WTC11 (cell line): ENCODE measurements at regions not wholly inside any gene's neighbourhood (a gene's known extent, or its start where the extent isn't known, plus 50 kb on each side); places are given as distances from the start of the nearest gene placed in this dataset.

ENCODE experiments used
- ATAC-seq: fragments of 200-7000 bp; cut with Tn5 transposase; 2 replicates; pipeline ENCODE4 v1.10.0; 2021; ENCODE audit warnings: mild to moderate bottlenecking, moderate library complexity
- CTCF ChIA-PET: fragments of 300-600 bp; sonication (Branson Sonifier 250); formaldehyde crosslinking; loops from one replicate; lab custom pipeline; 2021; ENCODE audit warnings: antibody characterized with exemption; lab: Charles Lee
- POLR2A ChIA-PET: fragments of 350-600 bp; sonication (Branson Sonifier 250); formaldehyde crosslinking; loops from one replicate; lab custom pipeline; 2021; ENCODE audit warnings: antibody characterized with exemption; lab: Charles Lee
- DNase-seq: peaks from one replicate; pipeline ENCODE4 v3.0.0; 2021; ENCODE audit warnings: low spot score
- H3K27ac Mint-ChIP-seq: 2 replicates; pipeline ENCODE4 v1.8.0; 2021; ENCODE audit warnings: mixed read lengths
- H3K27me3 Mint-ChIP-seq: 2 replicates; pipeline ENCODE4 v1.8.0; 2021; ENCODE audit warnings: low read depth, mild to moderate bottlenecking, moderate library complexity, mixed read lengths
- H3K36me3 Mint-ChIP-seq: 2 replicates; pipeline ENCODE4 v1.8.0; 2021; ENCODE audit warnings: mixed read lengths
- H3K4me1 Mint-ChIP-seq: 2 replicates; pipeline ENCODE4 v1.8.0; 2022; ENCODE audit warnings: mixed read lengths
- H3K4me3 Mint-ChIP-seq: 2 replicates; pipeline ENCODE4 v1.8.0; 2021; ENCODE audit warnings: mild to moderate bottlenecking, moderate library complexity, mixed read lengths
- H3K9me3 Mint-ChIP-seq: 2 replicates; pipeline ENCODE4 v1.8.0; 2021; ENCODE audit warnings: mixed read lengths
- AFF4 ChIP-seq: sonication (generic); formaldehyde crosslinking; IDR thresholded peaks from 2 replicates; pipeline ENCODE4 v1.8.1; 2023; ENCODE audit warnings: mild to moderate bottlenecking, missing genetic modification reagents, borderline replicate concordance
- ATF3 ChIP-seq: sonication (generic); formaldehyde crosslinking; conservative IDR thresholded peaks from 2 replicates; pipeline ENCODE4 v1.8.1; 2022; ENCODE audit warnings: mild to moderate bottlenecking, missing genetic modification reagents
- CBFB ChIP-seq: sonication (generic); formaldehyde crosslinking; IDR thresholded peaks from 2 replicates; pipeline ENCODE4 v1.8.1; 2022; ENCODE audit warnings: mild to moderate bottlenecking, low read depth, missing genetic modification reagents
- ELF4 ChIP-seq: sonication (generic); formaldehyde crosslinking; IDR thresholded peaks from 2 replicates; pipeline ENCODE4 v1.8.1; 2022; ENCODE audit warnings: low read depth, mild to moderate bottlenecking, moderate library complexity, missing genetic modification reagents
- FOXJ3 ChIP-seq: sonication (generic); formaldehyde crosslinking; IDR thresholded peaks from 2 replicates; pipeline ENCODE4 v1.9.0; 2021; ENCODE audit warnings: missing genetic modification reagents, mild to moderate bottlenecking, borderline replicate concordance
- FOXK1 ChIP-seq: sonication (generic); formaldehyde crosslinking; IDR thresholded peaks from 2 replicates; pipeline ENCODE4 v1.8.0; 2022; ENCODE audit warnings: mild to moderate bottlenecking, moderate library complexity, missing genetic modification reagents
- KAT7 ChIP-seq: sonication (generic); formaldehyde crosslinking; IDR thresholded peaks from 2 replicates; pipeline ENCODE4 v1.8.1; 2023; ENCODE audit warnings: missing genetic modification reagents, mild to moderate bottlenecking, borderline replicate concordance
- NFE2L1 ChIP-seq: sonication (generic); formaldehyde crosslinking; IDR thresholded peaks from 2 replicates; pipeline ENCODE4 v1.8.1; 2023; ENCODE audit warnings: missing genetic modification reagents
- NFYB ChIP-seq: sonication (generic); formaldehyde crosslinking; conservative IDR thresholded peaks from 2 replicates; pipeline ENCODE4 v1.8.0; 2022; ENCODE audit warnings: low read depth, missing genetic modification reagents
- ZNF121 ChIP-seq: sonication (generic); formaldehyde crosslinking; IDR thresholded peaks from 2 replicates; pipeline ENCODE4 v1.8.0; 2023; ENCODE audit warnings: missing genetic modification reagents
- ZNF138 ChIP-seq: sonication (generic); formaldehyde crosslinking; conservative IDR thresholded peaks from 2 replicates; pipeline ENCODE4 v1.8.1; 2022; ENCODE audit warnings: mild to moderate bottlenecking, moderate library complexity, missing genetic modification reagents
- ZNF396 ChIP-seq: fragments of 250-450 bp; sonication (Bioruptor Pico); IDR thresholded peaks from 2 replicates; pipeline ENCODE4 v1.8.0; 2021; ENCODE audit warnings: mild to moderate bottlenecking, moderate library complexity, borderline replicate concordance
- ZNF423 ChIP-seq: fragments of 250-450 bp; sonication (Bioruptor Pico); IDR thresholded peaks from 2 replicates; pipeline ENCODE4 v2.1.2; 2022; ENCODE audit warnings: mild to moderate bottlenecking, moderate library complexity
- ZNF671 ChIP-seq: fragments of 250-450 bp; sonication (Bioruptor Pico); IDR thresholded peaks from 2 replicates; pipeline ENCODE4 v1.8.0; 2021; ENCODE audit warnings: mild to moderate bottlenecking
- ZSCAN18 ChIP-seq: fragments of 250-450 bp; sonication (Bioruptor Pico); IDR thresholded peaks from 2 replicates; pipeline ENCODE4 v2.1.2; 2022; ENCODE audit warnings: mild to moderate bottlenecking, moderate library complexity
- TF ChIP-seq, protein P1 (sequence below): sonication (generic); formaldehyde crosslinking; IDR thresholded peaks from 2 replicates; pipeline ENCODE4 v1.8.1; 2023; ENCODE audit warnings: mild to moderate bottlenecking, missing genetic modification reagents, moderate library complexity
- TF ChIP-seq, protein P2 (sequence below): sonication (generic); formaldehyde crosslinking; IDR thresholded peaks from 2 replicates; pipeline ENCODE4 v1.8.0; 2023; ENCODE audit warnings: missing genetic modification reagents, mild to moderate bottlenecking, borderline replicate concordance
- TF ChIP-seq, protein P3 (sequence below): sonication (generic); formaldehyde crosslinking; conservative IDR thresholded peaks from 2 replicates; pipeline ENCODE4 v1.8.1; 2023; ENCODE audit warnings: mild to moderate bottlenecking, low read depth, missing genetic modification reagents, moderate library complexity

GRCh38 chr2:147542351-147542750 is 302.5 kb upstream of the ACVR2A start (continued):
- TF ChIP-seq, protein P1, sequence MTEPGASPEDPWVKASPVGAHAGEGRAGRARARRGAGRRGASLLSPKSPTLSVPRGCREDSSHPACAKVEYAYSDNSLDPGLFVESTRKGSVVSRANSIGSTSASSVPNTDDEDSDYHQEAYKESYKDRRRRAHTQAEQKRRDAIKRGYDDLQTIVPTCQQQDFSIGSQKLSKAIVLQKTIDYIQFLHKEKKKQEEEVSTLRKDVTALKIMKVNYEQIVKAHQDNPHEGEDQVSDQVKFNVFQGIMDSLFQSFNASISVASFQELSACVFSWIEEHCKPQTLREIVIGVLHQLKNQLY (CRISPR knock-in tag) = no peak
- TF ChIP-seq, protein P2, sequence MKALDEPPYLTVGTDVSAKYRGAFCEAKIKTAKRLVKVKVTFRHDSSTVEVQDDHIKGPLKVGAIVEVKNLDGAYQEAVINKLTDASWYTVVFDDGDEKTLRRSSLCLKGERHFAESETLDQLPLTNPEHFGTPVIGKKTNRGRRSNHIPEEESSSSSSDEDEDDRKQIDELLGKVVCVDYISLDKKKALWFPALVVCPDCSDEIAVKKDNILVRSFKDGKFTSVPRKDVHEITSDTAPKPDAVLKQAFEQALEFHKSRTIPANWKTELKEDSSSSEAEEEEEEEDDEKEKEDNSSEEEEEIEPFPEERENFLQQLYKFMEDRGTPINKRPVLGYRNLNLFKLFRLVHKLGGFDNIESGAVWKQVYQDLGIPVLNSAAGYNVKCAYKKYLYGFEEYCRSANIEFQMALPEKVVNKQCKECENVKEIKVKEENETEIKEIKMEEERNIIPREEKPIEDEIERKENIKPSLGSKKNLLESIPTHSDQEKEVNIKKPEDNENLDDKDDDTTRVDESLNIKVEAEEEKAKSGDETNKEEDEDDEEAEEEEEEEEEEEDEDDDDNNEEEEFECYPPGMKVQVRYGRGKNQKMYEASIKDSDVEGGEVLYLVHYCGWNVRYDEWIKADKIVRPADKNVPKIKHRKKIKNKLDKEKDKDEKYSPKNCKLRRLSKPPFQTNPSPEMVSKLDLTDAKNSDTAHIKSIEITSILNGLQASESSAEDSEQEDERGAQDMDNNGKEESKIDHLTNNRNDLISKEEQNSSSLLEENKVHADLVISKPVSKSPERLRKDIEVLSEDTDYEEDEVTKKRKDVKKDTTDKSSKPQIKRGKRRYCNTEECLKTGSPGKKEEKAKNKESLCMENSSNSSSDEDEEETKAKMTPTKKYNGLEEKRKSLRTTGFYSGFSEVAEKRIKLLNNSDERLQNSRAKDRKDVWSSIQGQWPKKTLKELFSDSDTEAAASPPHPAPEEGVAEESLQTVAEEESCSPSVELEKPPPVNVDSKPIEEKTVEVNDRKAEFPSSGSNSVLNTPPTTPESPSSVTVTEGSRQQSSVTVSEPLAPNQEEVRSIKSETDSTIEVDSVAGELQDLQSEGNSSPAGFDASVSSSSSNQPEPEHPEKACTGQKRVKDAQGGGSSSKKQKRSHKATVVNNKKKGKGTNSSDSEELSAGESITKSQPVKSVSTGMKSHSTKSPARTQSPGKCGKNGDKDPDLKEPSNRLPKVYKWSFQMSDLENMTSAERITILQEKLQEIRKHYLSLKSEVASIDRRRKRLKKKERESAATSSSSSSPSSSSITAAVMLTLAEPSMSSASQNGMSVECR (CRISPR knock-in tag) = no peak
- TF ChIP-seq, protein P3, sequence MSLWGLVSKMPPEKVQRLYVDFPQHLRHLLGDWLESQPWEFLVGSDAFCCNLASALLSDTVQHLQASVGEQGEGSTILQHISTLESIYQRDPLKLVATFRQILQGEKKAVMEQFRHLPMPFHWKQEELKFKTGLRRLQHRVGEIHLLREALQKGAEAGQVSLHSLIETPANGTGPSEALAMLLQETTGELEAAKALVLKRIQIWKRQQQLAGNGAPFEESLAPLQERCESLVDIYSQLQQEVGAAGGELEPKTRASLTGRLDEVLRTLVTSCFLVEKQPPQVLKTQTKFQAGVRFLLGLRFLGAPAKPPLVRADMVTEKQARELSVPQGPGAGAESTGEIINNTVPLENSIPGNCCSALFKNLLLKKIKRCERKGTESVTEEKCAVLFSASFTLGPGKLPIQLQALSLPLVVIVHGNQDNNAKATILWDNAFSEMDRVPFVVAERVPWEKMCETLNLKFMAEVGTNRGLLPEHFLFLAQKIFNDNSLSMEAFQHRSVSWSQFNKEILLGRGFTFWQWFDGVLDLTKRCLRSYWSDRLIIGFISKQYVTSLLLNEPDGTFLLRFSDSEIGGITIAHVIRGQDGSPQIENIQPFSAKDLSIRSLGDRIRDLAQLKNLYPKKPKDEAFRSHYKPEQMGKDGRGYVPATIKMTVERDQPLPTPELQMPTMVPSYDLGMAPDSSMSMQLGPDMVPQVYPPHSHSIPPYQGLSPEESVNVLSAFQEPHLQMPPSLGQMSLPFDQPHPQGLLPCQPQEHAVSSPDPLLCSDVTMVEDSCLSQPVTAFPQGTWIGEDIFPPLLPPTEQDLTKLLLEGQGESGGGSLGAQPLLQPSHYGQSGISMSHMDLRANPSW (CRISPR knock-in tag) = no peak
- no peak for TF ChIP-seq ZNF138 (CRISPR knock-in tag)
- TF ChIP-seq ZNF671 = no peak
- TF ChIP-seq ELF4 = no peak
- no peak for TF ChIP-seq CBFB (CRISPR knock-in tag)
- TF ChIP-seq FOXJ3 (CRISPR knock-in tag) = no peak
- TF ChIP-seq NFE2L1 (CRISPR knock-in tag) = no peak
- TF ChIP-seq FOXK1 (CRISPR knock-in tag) = no peak
- no peak for TF ChIP-seq ZNF423 (CRISPR knock-in tag)
- no peak for TF ChIP-seq NFYB (CRISPR knock-in tag)

DNA sequence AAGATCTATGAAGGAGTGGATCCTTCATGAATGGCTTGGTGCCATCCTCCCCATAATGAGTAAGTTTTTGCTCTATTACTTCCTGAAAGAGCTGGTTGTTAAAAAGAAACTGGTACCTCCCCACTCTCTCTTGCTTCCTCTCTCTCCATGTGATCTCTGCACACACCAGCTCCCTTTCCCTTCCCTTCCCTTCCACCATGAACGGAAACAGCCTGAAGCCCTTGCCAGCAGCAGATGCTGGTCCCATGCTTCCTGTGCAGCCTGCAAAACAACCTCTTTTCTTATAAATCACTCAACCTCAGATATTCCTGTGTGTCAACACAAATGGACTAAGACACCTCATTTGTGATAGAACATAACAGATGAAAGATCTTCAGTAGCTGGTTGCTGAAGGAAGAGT is 303.5 kb upstream of the ACVR2A start:
- DNase-seq (no peak), ATAC-seq (no peak)
- Mint-ChIP-seq H3K4me1 (peaks cover 3% of the 10 kb centered on the region; the same call in 1 of the 2 replicates), H3K27me3 (no peaks in the 10 kb centered on the region), H3K27ac (no peak overlapping the region), H3K36me3 (no peaks in the 10 kb centered on the region), H3K4me3 (no peak overlapping the region), H3K9me3 (no peaks in the 10 kb centered on the region)
- CTCF ChIA-PET = no interaction called here
- no peak for TF ChIP-seq ATF3 (CRISPR knock-in tag)
- no peak for TF ChIP-seq ZSCAN18 (CRISPR knock-in tag)
- no peak for TF ChIP-seq ZNF396 (CRISPR knock-in tag)
- TF ChIP-seq FOXJ3 (CRISPR knock-in tag) = no peak
- no peak for TF ChIP-seq KAT7 (CRISPR knock-in tag)
- TF ChIP-seq ZNF121 (CRISPR knock-in tag) = no peak
- no peak for TF ChIP-seq ZNF423 (CRISPR knock-in tag)
- no peak for TF ChIP-seq AFF4 (CRISPR knock-in tag)
- POLR2A ChIA-PET = no interaction called here
